LNCaP clone FGC (cell line): ENCODE measurements at regions not wholly inside any gene's neighbourhood (a gene's known extent, or its start where the extent isn't known, plus 50 kb on each side); places are given as distances from the start of the nearest gene placed in this dataset.
"Not testable (repeated sequence)": the region's sequence is repeated elsewhere in the genome, so short reads cannot be mapped to it uniquely, and the experiment has no call there.

ENCODE experiments used
- DNase-seq: peaks from one replicate; pipeline ENCODE4 v3.0.0-alpha.2; 2011; ENCODE audit warnings: low read depth
- H3K4me3 ChIP-seq: 2 replicates; pipeline ENCODE4 v1.5.1; 2011; ENCODE audit warnings: mild to moderate bottlenecking, low read depth, low read length, control low read depth
- TF ChIP-seq, protein P1 (sequence below): IDR thresholded peaks from 2 replicates; pipeline ENCODE4 v1.5.1; 2012; ENCODE audit warnings: mild to moderate bottlenecking; ENCODE audit not compliant: control insufficient read depth, insufficient read depth; ENCODE audit errors: extremely low read depth

DNA sequence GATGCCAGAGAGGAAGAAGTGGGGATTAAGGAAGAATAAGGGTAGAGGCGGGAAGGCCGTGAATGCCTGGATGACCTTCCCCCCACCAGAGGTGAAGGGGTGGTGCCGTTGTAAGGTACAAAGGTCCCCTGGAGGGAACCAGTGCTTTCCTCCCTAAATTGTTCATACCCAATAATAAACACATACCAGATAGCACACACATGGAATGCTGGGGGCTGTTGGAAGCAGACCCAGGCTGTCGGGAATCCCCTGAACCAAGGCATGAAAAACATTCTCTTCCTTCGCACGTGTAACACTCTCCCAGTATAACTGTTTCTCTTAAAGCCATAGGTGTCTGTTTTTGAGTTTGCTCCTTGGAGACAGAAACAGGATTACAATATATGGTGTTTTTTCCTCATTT lies 107.1 kb upstream of the CTAGE1 start:
- DNase-seq: no peak
- no peak overlapping the region for H3K4me3 ChIP-seq
- TF ChIP-seq, protein P1, sequence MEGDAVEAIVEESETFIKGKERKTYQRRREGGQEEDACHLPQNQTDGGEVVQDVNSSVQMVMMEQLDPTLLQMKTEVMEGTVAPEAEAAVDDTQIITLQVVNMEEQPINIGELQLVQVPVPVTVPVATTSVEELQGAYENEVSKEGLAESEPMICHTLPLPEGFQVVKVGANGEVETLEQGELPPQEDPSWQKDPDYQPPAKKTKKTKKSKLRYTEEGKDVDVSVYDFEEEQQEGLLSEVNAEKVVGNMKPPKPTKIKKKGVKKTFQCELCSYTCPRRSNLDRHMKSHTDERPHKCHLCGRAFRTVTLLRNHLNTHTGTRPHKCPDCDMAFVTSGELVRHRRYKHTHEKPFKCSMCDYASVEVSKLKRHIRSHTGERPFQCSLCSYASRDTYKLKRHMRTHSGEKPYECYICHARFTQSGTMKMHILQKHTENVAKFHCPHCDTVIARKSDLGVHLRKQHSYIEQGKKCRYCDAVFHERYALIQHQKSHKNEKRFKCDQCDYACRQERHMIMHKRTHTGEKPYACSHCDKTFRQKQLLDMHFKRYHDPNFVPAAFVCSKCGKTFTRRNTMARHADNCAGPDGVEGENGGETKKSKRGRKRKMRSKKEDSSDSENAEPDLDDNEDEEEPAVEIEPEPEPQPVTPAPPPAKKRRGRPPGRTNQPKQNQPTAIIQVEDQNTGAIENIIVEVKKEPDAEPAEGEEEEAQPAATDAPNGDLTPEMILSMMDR: no peak

GRCh38 chr18:22525313-22525712 lies 107.6 kb upstream of the CTAGE1 start:
- TF ChIP-seq, protein P1: no peak
- DNase-seq: no peak
- no peak overlapping the region for H3K4me3 ChIP-seq

DNA sequence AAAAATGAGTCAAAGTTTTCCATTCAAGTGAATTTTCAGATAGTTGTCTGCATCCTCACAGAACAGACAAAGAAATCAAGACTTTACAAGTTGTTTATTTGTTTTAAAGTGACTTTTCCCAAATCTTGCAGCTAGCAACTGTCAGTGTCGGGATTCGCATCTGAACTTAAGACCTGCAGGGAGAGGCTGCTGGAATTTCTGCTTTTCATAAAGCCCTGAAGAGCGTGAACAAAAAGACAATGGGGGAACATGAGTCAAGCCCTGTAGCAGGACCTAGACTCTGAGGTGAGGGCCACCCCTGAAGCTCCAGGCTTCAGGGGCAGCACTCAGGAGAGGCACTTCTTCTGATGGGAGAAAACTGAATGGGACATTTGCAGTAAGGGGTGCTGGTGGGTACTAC lies 108.2 kb upstream of the CTAGE1 start:
- no peak overlapping the region for H3K4me3 ChIP-seq
- TF ChIP-seq, protein P1: no peak
- no peak for DNase-seq

- TF ChIP-seq, protein P1: no peak
- no peak for DNase-seq
- no peak overlapping the region for H3K4me3 ChIP-seq
Observed at GRCh38 chr18:22528291-22528690, 110.6 kb upstream of the CTAGE1 start.

GRCh38 chr18:22534706-22535105 lies 117.0 kb upstream of the CTAGE1 start:
- not testable (repeated sequence) for DNase-seq, H3K4me3 ChIP-seq

DNA sequence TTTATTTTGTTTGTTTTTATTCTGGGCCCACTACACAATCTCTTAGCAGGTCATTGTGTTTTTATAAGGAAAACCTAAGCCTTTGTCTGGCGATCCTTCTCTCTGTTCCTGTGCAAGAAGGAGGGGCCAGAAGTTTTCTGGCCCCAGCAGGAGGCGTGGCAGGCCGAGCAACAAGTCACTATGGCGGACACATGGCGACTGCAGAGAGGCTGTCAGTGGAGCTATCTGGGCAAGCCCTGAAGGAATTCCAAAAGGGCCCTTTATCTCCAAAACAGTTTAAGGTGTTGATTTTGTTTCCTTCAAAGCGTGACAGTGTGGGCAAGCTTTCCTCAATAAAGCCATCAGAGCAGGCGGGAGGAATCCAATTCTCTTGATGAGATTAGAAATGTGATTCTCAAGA lies 118.8 kb upstream of the CTAGE1 start:
- no peak for DNase-seq
- TF ChIP-seq, protein P1: no peak
- H3K4me3 ChIP-seq: no peak overlapping the region

- TF ChIP-seq, protein P1: no peak
- no peak overlapping the region for H3K4me3 ChIP-seq
- no peak for DNase-seq
Observed at GRCh38 chr18:22538426-22538825, 120.7 kb upstream of the CTAGE1 start.

- TF ChIP-seq, protein P1: no peak
- no peak for DNase-seq
- H3K4me3 ChIP-seq: no peak overlapping the region
Observed at GRCh38 chr18:22539051-22539765, 121.5 kb upstream of the CTAGE1 start.
